DND-41 (cell line): ENCODE measurements at regions not wholly inside any gene's neighbourhood (a gene's known extent, or its start where the extent isn't known, plus 50 kb on each side); places are given as distances from the start of the nearest gene placed in this dataset.

Experiments
- ATAC-seq: fragments of 200-7000 bp; cut with Tn5 transposase; 3 replicates; pipeline ENCODE4 v1.9.1; 2021; ENCODE audit warnings: low read depth; ENCODE audit not compliant: insufficient read depth
- DNase-seq: peaks from one replicate; pipeline ENCODE4 v3.0.0-alpha.2; 2020
- H2AFZ ChIP-seq: 2 replicates; pipeline ENCODE4 v1.6.0; 2012; ENCODE audit warnings: low read depth, low read length
- H3K27ac ChIP-seq: 2 replicates; pipeline ENCODE4 v1.5.1; 2012; ENCODE audit warnings: low read length, inconsistent platforms
- H3K27me3 ChIP-seq: fragments of 200-600 bp; sonication (generic); 2 replicates; pipeline ENCODE4 v1.6.0; 2012; ENCODE audit warnings: low read length, mild to moderate bottlenecking, inconsistent platforms; ENCODE audit not compliant: insufficient read depth, poor library complexity
- H3K36me3 ChIP-seq: 2 replicates; pipeline ENCODE4 v1.5.1; 2012; ENCODE audit warnings: low read length, inconsistent platforms; ENCODE audit not compliant: insufficient read depth
- H3K4me1 ChIP-seq: 2 replicates; pipeline ENCODE4 v1.5.1; 2012; ENCODE audit warnings: mild to moderate bottlenecking, low read length; ENCODE audit not compliant: insufficient read depth
- H3K4me2 ChIP-seq: 2 replicates; pipeline ENCODE4 v1.6.0; 2012; ENCODE audit warnings: mild to moderate bottlenecking, moderate library complexity, low read length, inconsistent platforms; ENCODE audit not compliant: insufficient read depth
- H3K4me3 ChIP-seq, 2 experiments: fragments of 200-600 bp in 1 of 2; shearing (Covaris generic) in 1 of 2; 2 replicates each; pipeline ENCODE4 v1.5.1; 2012 to 2016; ENCODE audit warnings: inconsistent platforms in 2 of 2, low read length in 2 of 2, mild to moderate bottlenecking in 2 of 2, low read depth in 1 of 2, moderate library complexity in 1 of 2
- H3K79me2 ChIP-seq: 2 replicates; pipeline ENCODE4 v1.6.0; 2012; ENCODE audit warnings: low read length, inconsistent platforms; ENCODE audit not compliant: insufficient read depth
- H3K9ac ChIP-seq: 2 replicates; pipeline ENCODE4 v1.6.0; 2012; ENCODE audit warnings: low read depth, mild to moderate bottlenecking, inconsistent platforms, low read length, moderate library complexity
- H3K9me3 ChIP-seq: 2 replicates; pipeline ENCODE4 v1.5.1; 2012; ENCODE audit warnings: low read length, moderate library complexity, mild to moderate bottlenecking, inconsistent platforms; ENCODE audit not compliant: insufficient read depth, severe bottlenecking
- H4K20me1 ChIP-seq: 2 replicates; pipeline ENCODE4 v1.6.0; 2012; ENCODE audit warnings: low read length; ENCODE audit not compliant: insufficient read depth
- CTCF ChIP-seq: IDR thresholded peaks from 2 replicates; pipeline ENCODE4 v1.5.1; 2012; ENCODE audit warnings: borderline replicate concordance, low read length, moderate library complexity, mild to moderate bottlenecking; ENCODE audit not compliant: poor library complexity, severe bottlenecking; ENCODE audit errors: extremely low read depth
- EZH2 ChIP-seq: IDR thresholded peaks from 3 replicates; pipeline ENCODE4 v1.6.1; 2012; ENCODE audit warnings: borderline replicate concordance, low read depth, mild to moderate bottlenecking, moderate library complexity, low read length, inconsistent platforms; ENCODE audit not compliant: severe bottlenecking

- DNase-seq (no peak), ATAC-seq (no peak)
- Histone ChIP-seq H3K4me3 (no peak overlapping the region), H3K4me2 (no peak overlapping the region), H2AFZ (no peak overlapping the region), H3K79me2 (no peaks in the 10 kb centered on the region), H3K27ac (no peak overlapping the region), H4K20me1 (no peaks in the 10 kb centered on the region), H3K27me3 (no peaks in the 10 kb centered on the region), H3K4me1 (no peaks in the 10 kb centered on the region), H3K9me3 (no peaks in the 10 kb centered on the region), H3K36me3 (no peaks in the 10 kb centered on the region), H3K9ac (no peak overlapping the region)
- TF ChIP-seq EZH2 = no peak
- no peak for TF ChIP-seq CTCF
These were observed 867.3 kb downstream of the RPA4 start for GRCh38 chrX:97751016-97751415.

GRCh38 chrX:97751735-97752134 is 868.0 kb downstream of the RPA4 start:
- H3K79me2 ChIP-seq = no peaks in the 10 kb centered on the region
- no peaks in the 10 kb centered on the region for H3K4me1 ChIP-seq
- no peak overlapping the region for H3K4me2 ChIP-seq
- no peak overlapping the region for H3K4me3 ChIP-seq
- no peak overlapping the region for H3K9ac ChIP-seq
- H3K27me3 ChIP-seq = no peaks in the 10 kb centered on the region
- no peaks in the 10 kb centered on the region for H3K36me3 ChIP-seq
- H3K9me3 ChIP-seq = no peaks in the 10 kb centered on the region
- ATAC-seq (no peak), DNase-seq (no peak)
- no peaks in the 10 kb centered on the region for H4K20me1 ChIP-seq
- H3K27ac ChIP-seq = no peak overlapping the region
- TF ChIP-seq EZH2 (no peak), CTCF (no peak)
- H2AFZ ChIP-seq = no peak overlapping the region

GRCh38 chrX:97756879-97757278 is 873.2 kb downstream of the RPA4 start:
- TF ChIP-seq EZH2 (no peak), CTCF (no peak)
- H3K79me2 ChIP-seq = no peaks in the 10 kb centered on the region
- no peak for ATAC-seq

GRCh38 chrX:97763391-97763790 is 879.7 kb downstream of the RPA4 start:
- no peaks in the 10 kb centered on the region for H3K36me3 ChIP-seq
- no peak for TF ChIP-seq EZH2
- no peak for TF ChIP-seq CTCF

More at GRCh38 chrX:97756879-97757278, 873.2 kb downstream of the RPA4 start:
- no peaks in the 10 kb centered on the region for H3K4me1 ChIP-seq
- no peaks in the 10 kb centered on the region for H3K9me3 ChIP-seq
- H3K27ac ChIP-seq = no peak overlapping the region
- H3K4me3 ChIP-seq = no peak overlapping the region
- H2AFZ ChIP-seq = no peak overlapping the region
- no peak overlapping the region for H3K4me2 ChIP-seq
- DNase-seq = no peak
- no peaks in the 10 kb centered on the region for H4K20me1 ChIP-seq
- no peaks in the 10 kb centered on the region for H3K27me3 ChIP-seq
- no peak overlapping the region for H3K9ac ChIP-seq
- no peaks in the 10 kb centered on the region for H3K36me3 ChIP-seq

More at GRCh38 chrX:97763391-97763790, 879.7 kb downstream of the RPA4 start:
- H2AFZ ChIP-seq = no peak overlapping the region
- no peaks in the 10 kb centered on the region for H3K79me2 ChIP-seq
- H3K4me3 ChIP-seq = no peak overlapping the region
- no peaks in the 10 kb centered on the region for H3K27me3 ChIP-seq
- H3K4me1 ChIP-seq = no peaks in the 10 kb centered on the region
- H3K9ac ChIP-seq = no peak overlapping the region
- H4K20me1 ChIP-seq = no peaks in the 10 kb centered on the region
- no peak for ATAC-seq
- no peak overlapping the region for H3K4me2 ChIP-seq
- H3K9me3 ChIP-seq = no peaks in the 10 kb centered on the region
- H3K27ac ChIP-seq = no peak overlapping the region
- DNase-seq = no peak
